Osteoblast (primary cell): ENCODE measurements at regions not wholly inside any gene's neighbourhood (a gene's known extent, or its start where the extent isn't known, plus 50 kb on each side); places are given as distances from the start of the nearest gene placed in this dataset.

ENCODE experiments used
- DNase-seq: peaks from one replicate; pipeline ENCODE4 v3.0.0; 2011; ENCODE audit warnings: low spot score, mixed read lengths; ENCODE audit not compliant: insufficient read length; ENCODE audit errors: missing footprints
- H2AFZ ChIP-seq: 2 replicates; pipeline ENCODE4 v1.6.0; 2011; ENCODE audit warnings: mild to moderate bottlenecking, low read length
- H3K27ac ChIP-seq: 2 replicates; pipeline ENCODE4 v1.5.1; 2011; ENCODE audit warnings: mild to moderate bottlenecking, low read depth, low read length, moderate library complexity
- H3K27me3 ChIP-seq: 2 replicates; pipeline ENCODE4 v1.6.0; 2012; ENCODE audit warnings: mild to moderate bottlenecking, control low read depth, inconsistent platforms, low read length, moderate library complexity; ENCODE audit not compliant: insufficient read depth
- H3K36me3 ChIP-seq: 2 replicates; pipeline ENCODE4 v1.5.1; 2011; ENCODE audit warnings: mild to moderate bottlenecking, low read length, control low read depth, moderate library complexity; ENCODE audit not compliant: insufficient read depth
- H3K4me1 ChIP-seq: 2 replicates; pipeline ENCODE4 v1.5.1; 2011; ENCODE audit warnings: mild to moderate bottlenecking, low read length, control low read depth, moderate library complexity; ENCODE audit not compliant: insufficient read depth
- H3K4me2 ChIP-seq: 2 replicates; pipeline ENCODE4 v1.6.0; 2011; ENCODE audit warnings: mild to moderate bottlenecking, low read length; ENCODE audit not compliant: insufficient read depth
- H3K4me3 ChIP-seq: fragments of 200-600 bp; sonication (generic); 3 replicates; pipeline ENCODE4 v1.5.1; 2012; ENCODE audit warnings: mild to moderate bottlenecking, low read length, inconsistent platforms; ENCODE audit not compliant: insufficient read depth
- H3K79me2 ChIP-seq: 2 replicates; pipeline ENCODE4 v1.6.0; 2012; ENCODE audit warnings: mild to moderate bottlenecking, low read length, control low read depth, inconsistent platforms; ENCODE audit not compliant: insufficient read depth
- H3K9me3 ChIP-seq: 2 replicates; pipeline ENCODE4 v1.5.1; 2011; ENCODE audit warnings: low read depth, low read length, control low read depth
- H4K20me1 ChIP-seq: 2 replicates; pipeline ENCODE4 v1.6.0; 2012; ENCODE audit warnings: mild to moderate bottlenecking, low read length, control low read depth; ENCODE audit not compliant: insufficient read depth
- TF ChIP-seq, protein P1 (sequence below): IDR thresholded peaks from 2 replicates; pipeline ENCODE4 v1.5.1; 2011; ENCODE audit warnings: mild to moderate bottlenecking, low read depth, low read length, moderate library complexity; ENCODE audit errors: extremely low read depth

DNA sequence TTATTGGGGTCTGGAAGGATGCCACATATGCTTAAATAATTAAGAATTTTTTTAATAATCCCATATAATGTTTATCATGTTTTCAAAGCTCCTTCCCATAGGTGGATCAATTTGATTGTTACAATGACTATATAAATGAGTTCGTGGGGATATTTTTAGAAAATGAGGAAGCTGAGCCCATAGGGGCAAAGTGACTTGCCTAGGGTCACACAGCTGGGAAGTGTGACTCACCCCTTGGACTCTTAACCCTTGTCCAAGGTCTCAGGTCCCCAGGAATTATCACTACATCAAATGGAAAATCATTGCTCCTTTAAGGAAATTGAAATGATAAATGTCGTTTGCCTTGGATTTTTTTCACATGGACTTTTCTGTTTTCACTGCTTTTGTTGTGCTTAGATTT is 161.2 kb upstream of the RGMA start:
- no peaks in the 10 kb centered on the region for H3K36me3 ChIP-seq
- H2AFZ ChIP-seq: no peak overlapping the region
- no peak for DNase-seq
- no peaks in the 10 kb centered on the region for H3K9me3 ChIP-seq
- H3K4me3 ChIP-seq: no peak overlapping the region
- H3K27me3 ChIP-seq: no peaks in the 10 kb centered on the region
- H3K27ac ChIP-seq: no peak overlapping the region
- no peaks in the 10 kb centered on the region for H3K79me2 ChIP-seq
- no peaks in the 10 kb centered on the region for H4K20me1 ChIP-seq
- no peaks in the 10 kb centered on the region for H3K4me1 ChIP-seq
- TF ChIP-seq, protein P1, sequence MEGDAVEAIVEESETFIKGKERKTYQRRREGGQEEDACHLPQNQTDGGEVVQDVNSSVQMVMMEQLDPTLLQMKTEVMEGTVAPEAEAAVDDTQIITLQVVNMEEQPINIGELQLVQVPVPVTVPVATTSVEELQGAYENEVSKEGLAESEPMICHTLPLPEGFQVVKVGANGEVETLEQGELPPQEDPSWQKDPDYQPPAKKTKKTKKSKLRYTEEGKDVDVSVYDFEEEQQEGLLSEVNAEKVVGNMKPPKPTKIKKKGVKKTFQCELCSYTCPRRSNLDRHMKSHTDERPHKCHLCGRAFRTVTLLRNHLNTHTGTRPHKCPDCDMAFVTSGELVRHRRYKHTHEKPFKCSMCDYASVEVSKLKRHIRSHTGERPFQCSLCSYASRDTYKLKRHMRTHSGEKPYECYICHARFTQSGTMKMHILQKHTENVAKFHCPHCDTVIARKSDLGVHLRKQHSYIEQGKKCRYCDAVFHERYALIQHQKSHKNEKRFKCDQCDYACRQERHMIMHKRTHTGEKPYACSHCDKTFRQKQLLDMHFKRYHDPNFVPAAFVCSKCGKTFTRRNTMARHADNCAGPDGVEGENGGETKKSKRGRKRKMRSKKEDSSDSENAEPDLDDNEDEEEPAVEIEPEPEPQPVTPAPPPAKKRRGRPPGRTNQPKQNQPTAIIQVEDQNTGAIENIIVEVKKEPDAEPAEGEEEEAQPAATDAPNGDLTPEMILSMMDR: no peak
- no peak overlapping the region for H3K4me2 ChIP-seq

GRCh38 chr15:93249623-93250022 is 160.6 kb upstream of the RGMA start:
- TF ChIP-seq, protein P1: no peak
- no peak overlapping the region for H2AFZ ChIP-seq
- H3K9me3 ChIP-seq: no peaks in the 10 kb centered on the region
- no peaks in the 10 kb centered on the region for H3K27me3 ChIP-seq
- no peak overlapping the region for H3K4me2 ChIP-seq
- no peak overlapping the region for H3K4me3 ChIP-seq
- H3K4me1 ChIP-seq: no peaks in the 10 kb centered on the region
- H4K20me1 ChIP-seq: no peaks in the 10 kb centered on the region
- no peak overlapping the region for H3K27ac ChIP-seq
- no peaks in the 10 kb centered on the region for H3K79me2 ChIP-seq
- H3K36me3 ChIP-seq: no peaks in the 10 kb centered on the region
- DNase-seq: no peak

- no peaks in the 10 kb centered on the region for H4K20me1 ChIP-seq
- H3K4me3 ChIP-seq: no peak overlapping the region
- no peaks in the 10 kb centered on the region for H3K36me3 ChIP-seq
- no peaks in the 10 kb centered on the region for H3K4me1 ChIP-seq
- no peaks in the 10 kb centered on the region for H3K27me3 ChIP-seq
- H3K4me2 ChIP-seq: no peak overlapping the region
- TF ChIP-seq, protein P1: no peak
- H3K27ac ChIP-seq: no peak overlapping the region
- H3K79me2 ChIP-seq: no peaks in the 10 kb centered on the region
- no peaks in the 10 kb centered on the region for H3K9me3 ChIP-seq
- no peak for DNase-seq
- no peak overlapping the region for H2AFZ ChIP-seq
Measured at GRCh38 chr15:93247466-93248121, 158.6 kb upstream of the RGMA start.

DNA sequence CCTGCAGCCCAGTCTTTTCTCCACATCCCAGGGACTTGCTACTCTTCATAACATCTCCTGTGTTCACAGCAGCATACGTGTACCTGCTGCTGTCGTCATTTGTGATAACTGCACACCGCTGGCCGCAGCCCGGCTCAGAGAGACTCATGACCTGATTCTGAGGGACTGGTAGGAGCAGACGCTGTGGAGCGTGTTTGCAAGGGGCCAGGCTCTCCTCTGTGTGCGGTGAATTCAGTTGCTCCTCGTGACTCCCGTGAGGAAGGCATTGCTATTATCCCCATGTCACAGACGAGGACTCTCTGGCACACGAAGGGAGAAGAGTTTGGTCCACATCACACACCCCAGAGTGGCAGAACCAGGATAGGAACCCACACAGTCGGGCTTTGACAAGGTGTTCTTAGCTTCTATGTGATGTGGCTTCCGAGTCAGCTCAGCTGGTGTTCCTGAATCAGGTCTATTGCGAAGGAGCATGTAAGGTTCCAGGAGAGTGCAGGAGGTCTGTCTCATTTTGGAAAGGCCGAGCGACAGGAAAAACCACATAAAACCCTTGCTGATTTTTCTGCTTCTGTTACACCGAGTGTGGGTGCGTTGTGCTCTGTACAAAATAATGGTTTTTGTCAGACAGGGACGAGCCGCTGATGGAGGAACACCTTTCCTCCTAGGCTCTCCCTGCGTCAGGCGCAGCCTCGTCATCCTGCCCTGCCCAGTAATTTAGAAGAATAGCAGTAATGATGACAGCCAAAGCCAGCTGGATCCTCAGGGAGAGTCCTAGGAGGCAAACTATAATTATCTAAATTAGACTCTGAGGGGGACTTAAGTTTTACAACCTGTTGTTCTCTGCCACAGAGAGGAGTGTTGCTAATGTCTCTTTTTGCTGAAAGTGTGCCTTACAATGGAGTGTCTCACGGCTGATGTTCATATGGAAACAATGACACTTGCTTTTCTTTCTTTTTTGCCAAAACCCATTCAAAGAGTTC is 157.5 kb upstream of the RGMA start:
- H3K27me3 ChIP-seq: no peaks in the 10 kb centered on the region
- no peak overlapping the region for H3K4me3 ChIP-seq

More for the DNA sequence above, 157.5 kb upstream of the RGMA start:
- no peak for DNase-seq
- Histone ChIP-seq H3K4me1 (no peaks in the 10 kb centered on the region), H2AFZ (no peak overlapping the region), H3K36me3 (no peaks in the 10 kb centered on the region), H4K20me1 (no peaks in the 10 kb centered on the region), H3K27ac (no peak overlapping the region), H3K9me3 (no peaks in the 10 kb centered on the region), H3K4me2 (no peak overlapping the region), H3K79me2 (no peaks in the 10 kb centered on the region)
- TF ChIP-seq, protein P1: no peak
